GM23248 (cell line): ENCODE measurements at regions not wholly inside any gene's neighbourhood (a gene's known extent, or its start where the extent isn't known, plus 50 kb on each side); places are given as distances from the start of the nearest gene placed in this dataset.

Experiments
- DNase-seq: peaks from one replicate; pipeline ENCODE4 v3.0.0-alpha.2; 2015
- H2AFZ ChIP-seq: fragments of 200-600 bp; sonication (generic); 2 replicates; pipeline ENCODE4 v1.6.1; 2016; ENCODE audit warnings: antibody characterized with exemption
- H3F3A ChIP-seq: fragments of 200-600 bp; sonication (generic); 2 replicates; pipeline ENCODE4 v1.6.1; 2016; ENCODE audit warnings: mild to moderate bottlenecking, antibody characterized with exemption, mixed run types; ENCODE audit not compliant: insufficient read depth
- H3K27ac ChIP-seq: fragments of 200-600 bp; sonication (generic); 2 replicates; pipeline ENCODE4 v1.5.1; 2016; ENCODE audit warnings: mild to moderate bottlenecking
- H3K27me3 ChIP-seq: fragments of 200-600 bp; sonication (generic); replicated peaks from 2 replicates; pipeline ENCODE4 v1.6.1; 2016; ENCODE audit warnings: mild to moderate bottlenecking; ENCODE audit not compliant: insufficient read depth
- H3K36me3 ChIP-seq: fragments of 200-600 bp; sonication (generic); 2 replicates; pipeline ENCODE4 v1.6.1; 2016; ENCODE audit warnings: low read depth, mild to moderate bottlenecking
- H3K4me1 ChIP-seq: fragments of 200-600 bp; sonication (generic); 2 replicates; pipeline ENCODE4 v1.6.1; 2016; ENCODE audit warnings: mild to moderate bottlenecking; ENCODE audit not compliant: insufficient read depth
- H3K4me2 ChIP-seq: fragments of 200-600 bp; sonication (generic); one replicate; pipeline ENCODE4 v1.6.1; 2016; ENCODE audit warnings: mild to moderate bottlenecking; ENCODE audit not compliant: unreplicated experiment
- H3K4me3 ChIP-seq: fragments of 200-600 bp; sonication (generic); 2 replicates; pipeline ENCODE4 v1.5.1; 2016; ENCODE audit warnings: mild to moderate bottlenecking
- H3K79me2 ChIP-seq: fragments of 200-600 bp; sonication (generic); 2 replicates; pipeline ENCODE4 v1.6.1; 2016; ENCODE audit warnings: mild to moderate bottlenecking; ENCODE audit not compliant: insufficient read depth
- H3K9ac ChIP-seq: fragments of 200-600 bp; sonication (generic); 2 replicates; pipeline ENCODE4 v1.6.1; 2016; ENCODE audit warnings: mild to moderate bottlenecking
- H3K9me2 ChIP-seq: fragments of 200-600 bp; sonication (generic); 2 replicates; pipeline ENCODE4 v1.6.1; 2016; ENCODE audit warnings: mixed run types, mild to moderate bottlenecking, moderate library complexity; ENCODE audit not compliant: insufficient read depth
- H3K9me3 ChIP-seq: fragments of 200-600 bp; sonication (generic); one replicate; pipeline ENCODE4 v1.6.1; 2017; ENCODE audit warnings: low read depth
- H4K20me1 ChIP-seq: fragments of 200-600 bp; sonication (generic); 2 replicates; pipeline ENCODE4 v1.6.0; 2016; ENCODE audit not compliant: insufficient read depth
- EZH2 ChIP-seq: fragments of 200-600 bp; sonication (generic); IDR thresholded peaks from 2 replicates; pipeline ENCODE4 v1.6.1; 2018; ENCODE audit warnings: antibody characterized with exemption, mild to moderate bottlenecking; ENCODE audit not compliant: insufficient read depth, poor library complexity, severe bottlenecking
- EZH2phosphoT487 ChIP-seq: fragments of 200-600 bp; sonication (generic); IDR thresholded peaks from 2 replicates; pipeline ENCODE4 v1.6.1; 2018; ENCODE audit warnings: antibody characterized with exemption, moderate library complexity, mild to moderate bottlenecking, low read depth; ENCODE audit not compliant: insufficient read depth
- WGBS, 2 experiments: methylation state at CpG; one replicate each; pipeline ENCODE4 v1.1.6; 2015 to 2017; ENCODE audit warnings: low lambda C conversion rate in 2 of 2, low coverage in 1 of 2; ENCODE audit errors: missing lambda C conversion rate in 2 of 2; 5-methylcytosine and 5-hydroxymethylcytosine counted together
- in situ Hi-C: fragments of 300-500 bp; cut with MboI; formaldehyde crosslinking; loops from 2 replicates; pipeline ENCODE4 v1.15.0; 2020

DNA sequence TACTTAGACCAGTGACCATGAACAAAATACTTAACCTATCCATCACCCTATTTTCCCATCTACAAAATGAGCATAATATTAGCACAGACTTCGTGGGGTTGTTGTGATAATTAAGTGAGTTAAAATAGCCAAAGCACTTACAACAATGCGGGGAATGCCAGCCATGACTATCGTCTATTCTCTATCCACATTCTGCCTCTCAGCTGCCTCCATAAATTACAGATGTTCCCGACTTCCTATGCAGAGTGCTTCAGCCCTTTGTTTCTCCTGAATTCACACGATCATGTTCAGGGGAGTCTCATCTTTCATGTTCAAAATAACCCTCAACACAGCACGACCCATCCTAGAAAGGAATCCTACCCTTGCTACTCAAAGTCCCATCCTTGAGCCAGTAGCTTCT, 211.6 kb downstream of the EN1 start:
- no peaks in the 10 kb centered on the region for H4K20me1 ChIP-seq
- no peaks in the 10 kb centered on the region for H3K36me3 ChIP-seq
- H3F3A ChIP-seq = no peaks in the 10 kb centered on the region
- H3K9me3 ChIP-seq = no peaks in the 10 kb centered on the region
- 42 to 46% methylated on average over 6 of the region's 6 CpGs for WGBS, 2 experiments
- H2AFZ ChIP-seq = no peak overlapping the region
- H3K4me1 ChIP-seq = no peaks in the 10 kb centered on the region
- no peak overlapping the region for H3K9ac ChIP-seq
- no peak overlapping the region for H3K4me2 ChIP-seq
- DNase-seq = no peak
- in situ Hi-C loops = no loop called here
- H3K4me3 ChIP-seq = no peak overlapping the region
- TF ChIP-seq EZH2phosphoT487 (no peak), EZH2 (no peak)
- H3K27ac ChIP-seq = no peak overlapping the region
- no peaks in the 10 kb centered on the region; the same call in 1 of the 2 replicates for H3K27me3 ChIP-seq
- H3K79me2 ChIP-seq = no peaks in the 10 kb centered on the region
- no peaks in the 10 kb centered on the region for H3K9me2 ChIP-seq

DNA sequence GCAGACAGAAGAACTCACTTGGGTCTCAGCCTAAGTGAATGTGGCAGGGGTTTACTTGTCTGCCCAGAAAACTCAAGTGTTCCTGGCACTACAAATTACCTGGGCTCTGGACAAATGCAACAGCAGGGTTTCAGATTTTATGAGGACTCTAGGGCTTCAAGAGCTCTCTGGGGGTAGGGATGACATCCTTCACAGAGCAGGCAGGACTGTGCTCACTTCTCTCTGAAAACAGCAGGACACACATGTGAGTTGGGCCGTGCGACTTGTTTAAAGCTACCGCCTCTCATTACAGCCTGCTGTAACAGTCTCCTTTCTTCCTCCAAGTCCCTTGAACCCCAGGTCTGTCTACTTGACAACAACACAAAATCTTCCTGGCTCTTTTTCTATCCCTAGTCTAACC, 212.6 kb downstream of the EN1 start:
- Histone ChIP-seq H3K36me3 (no peaks in the 10 kb centered on the region), H4K20me1 (no peaks in the 10 kb centered on the region), H3K27me3 (no peaks in the 10 kb centered on the region; the same call in 1 of the 2 replicates), H3K79me2 (no peaks in the 10 kb centered on the region), H3K4me3 (no peak overlapping the region), H2AFZ (no peak overlapping the region), H3K4me1 (no peaks in the 10 kb centered on the region), H3F3A (no peaks in the 10 kb centered on the region), H3K9ac (no peak overlapping the region), H3K27ac (no peak overlapping the region), H3K4me2 (no peak overlapping the region), H3K9me3 (no peaks in the 10 kb centered on the region), H3K9me2 (no peaks in the 10 kb centered on the region)
- no peak for DNase-seq
- in situ Hi-C loops = no loop called here
- TF ChIP-seq EZH2 (no peak), EZH2phosphoT487 (no peak)
- 96 to 97% methylated on average over 3 of the region's 3 CpGs for WGBS, 2 experiments

DNA sequence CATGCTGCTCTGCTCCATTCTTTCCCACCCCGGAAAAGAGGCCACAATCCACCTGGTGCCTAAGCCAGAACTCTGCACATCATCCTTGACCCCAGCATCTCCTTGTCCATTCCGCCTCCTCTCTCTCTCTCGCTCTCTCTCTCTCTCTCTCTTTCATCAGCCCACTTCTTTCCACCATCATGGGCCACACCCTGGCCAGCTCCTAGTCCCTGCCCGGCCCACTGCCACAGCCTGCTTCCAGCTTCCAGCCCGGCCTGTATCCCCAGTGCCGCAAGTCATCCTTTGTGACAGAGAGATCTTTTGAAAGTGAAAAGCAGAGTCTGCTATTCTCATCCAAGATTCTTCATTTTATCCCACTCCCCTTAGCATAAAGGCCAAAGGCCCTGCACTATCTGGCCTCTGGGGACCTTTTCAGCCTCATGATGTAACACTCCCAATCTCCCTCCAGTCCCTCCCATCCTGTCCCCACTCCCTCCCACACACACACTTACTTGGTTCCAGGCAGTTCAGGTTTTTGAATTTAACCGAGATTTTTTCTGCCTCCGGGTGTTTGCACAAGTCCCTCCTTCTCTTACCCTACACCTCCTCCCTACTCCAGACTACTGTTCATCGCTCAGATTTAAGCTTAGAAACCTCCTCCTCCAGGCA, 214.0 kb downstream of the EN1 start:
- Histone ChIP-seq H2AFZ (no peak overlapping the region), H3K79me2 (no peaks in the 10 kb centered on the region), H3K9ac (no peak overlapping the region), H3K4me2 (no peak overlapping the region), H3K36me3 (no peaks in the 10 kb centered on the region), H3K4me3 (no peak overlapping the region), H3K27ac (no peak overlapping the region), H3K4me1 (no peaks in the 10 kb centered on the region), H3K27me3 (no peaks in the 10 kb centered on the region; the same call in 1 of the 2 replicates), H3F3A (no peaks in the 10 kb centered on the region), H3K9me3 (no peaks in the 10 kb centered on the region), H3K9me2 (no peaks in the 10 kb centered on the region), H4K20me1 (no peaks in the 10 kb centered on the region)
- TF ChIP-seq EZH2 (no peak), EZH2phosphoT487 (no peak)
- in situ Hi-C loops = no loop called here
- 80 to 86% methylated on average over 9 of the region's 9 CpGs for WGBS, 2 experiments
- DNase-seq = no peak

DNA sequence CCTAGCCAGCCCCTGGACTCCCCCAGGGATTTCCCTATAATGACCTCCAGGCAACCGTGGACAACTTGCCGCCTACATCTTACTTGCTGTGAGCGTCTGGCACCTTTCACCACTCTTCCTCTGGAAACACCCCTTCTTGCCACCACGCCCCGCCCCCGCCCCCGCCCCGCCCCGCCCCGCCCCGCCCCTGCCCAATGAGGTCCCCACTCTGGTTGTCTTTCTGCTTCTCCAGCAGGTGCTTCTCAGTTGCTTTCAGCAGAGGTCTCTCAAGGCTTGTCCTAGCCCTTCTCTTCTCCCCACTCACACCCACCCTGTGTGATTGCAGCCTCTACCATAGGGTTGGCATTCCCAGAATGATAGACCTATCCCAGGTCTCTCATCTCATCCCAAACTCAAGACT, 214.5 kb downstream of the EN1 start:
- H3K9me3 ChIP-seq = no peaks in the 10 kb centered on the region
- no peaks in the 10 kb centered on the region for H3F3A ChIP-seq
- no peaks in the 10 kb centered on the region for H3K79me2 ChIP-seq
- no peaks in the 10 kb centered on the region for H3K9me2 ChIP-seq
- H3K27me3 ChIP-seq = no peaks in the 10 kb centered on the region; the same call in 1 of the 2 replicates
- no peak for DNase-seq
- H3K4me3 ChIP-seq = no peak overlapping the region
- in situ Hi-C loops = no loop called here
- no peak overlapping the region for H2AFZ ChIP-seq
- H3K9ac ChIP-seq = no peak overlapping the region
- H3K27ac ChIP-seq = no peak overlapping the region
- H3K36me3 ChIP-seq = no peaks in the 10 kb centered on the region
- no peaks in the 10 kb centered on the region for H3K4me1 ChIP-seq
- TF ChIP-seq EZH2 = no peak
- no peak for TF ChIP-seq EZH2phosphoT487
- H4K20me1 ChIP-seq = no peaks in the 10 kb centered on the region
- 80 to 93% methylated on average over 2 to 11 of the region's 11 CpGs for WGBS, 2 experiments
- no peak overlapping the region for H3K4me2 ChIP-seq
